ENCODE measurements at regions not wholly inside any gene's neighbourhood (a gene's known extent, or its start where the extent isn't known, plus 50 kb on each side); places are given as distances from the start of the nearest gene placed in this dataset.

GRCh38 chr6:119829006-119829405 lies 479.4 kb upstream of the MAN1A1 start:
- DNase-seq (no peak), ATAC-seq (no peak)
- Mint-ChIP-seq H3K9me3 (peaks cover 0 to 3% (median 0%) of the 10 kb centered on the region in 9 donors), H3K36me3 (no peaks in the 10 kb centered on the region), H3K27me3 (peaks cover 4 to 39% (median 6%) of the 10 kb centered on the region in 5 donors), H3K27ac (no peak overlapping the region), H3K4me3 (no peak overlapping the region), H3K4me1 (peaks cover 0 to 5% (median 0%) of the 10 kb centered on the region in 4 donors)
- POLR2A ChIA-PET = no interaction called here

GRCh38 chr6:119821380-119821779 lies 471.8 kb upstream of the MAN1A1 start:
- no peak for ATAC-seq
- Mint-ChIP-seq H3K4me1 (no peaks in the 10 kb centered on the region), H3K27me3 (peaks cover 0 to 3% (median 0%) of the 10 kb centered on the region in 5 donors), H3K4me3 (no peak overlapping the region), H3K36me3 (no peaks in the 10 kb centered on the region), H3K27ac (no peak overlapping the region), H3K9me3 (no peaks in the 10 kb centered on the region)
- DNase-seq = no peak
- POLR2A ChIA-PET = no interaction called here

- Mint-ChIP-seq H3K4me3 (no peak overlapping the region), H3K27ac (no peak overlapping the region), H3K4me1 (no peaks in the 10 kb centered on the region), H3K9me3 (no peaks in the 10 kb centered on the region), H3K36me3 (no peaks in the 10 kb centered on the region), H3K27me3 (no peaks in the 10 kb centered on the region)
- POLR2A ChIA-PET = no interaction called here
- ATAC-seq = no peak
- no peak for DNase-seq
These were observed 469.3 kb upstream of the MAN1A1 start for GRCh38 chr6:119818876-119819275.

GRCh38 chr6:119814609-119815400 lies 465.2 kb upstream of the MAN1A1 start:
- H3K27me3 Mint-ChIP-seq = no peaks in the 10 kb centered on the region
- no peak overlapping the region for H3K27ac Mint-ChIP-seq
- no peak overlapping the region for H3K4me3 Mint-ChIP-seq

GRCh38 chr6:119802464-119802863 lies 452.9 kb upstream of the MAN1A1 start:
- Mint-ChIP-seq H3K36me3 (no peaks in the 10 kb centered on the region), H3K4me3 (no peak overlapping the region), H3K27me3 (peaks cover 0 to 7% (median 2%) of the 10 kb centered on the region in 5 donors), H3K27ac (no peak overlapping the region), H3K9me3 (no peaks in the 10 kb centered on the region), H3K4me1 (no peaks in the 10 kb centered on the region)
- DNase-seq = no peak
- POLR2A ChIA-PET = no interaction called here
- no peak for ATAC-seq

More at GRCh38 chr6:119814609-119815400, 465.2 kb upstream of the MAN1A1 start:
- DNase-seq = no peak
- Mint-ChIP-seq H3K4me1 (no peaks in the 10 kb centered on the region), H3K9me3 (no peaks in the 10 kb centered on the region), H3K36me3 (no peaks in the 10 kb centered on the region)
- no peak for ATAC-seq
- POLR2A ChIA-PET = no interaction called here

- Mint-ChIP-seq H3K27me3 (peaks cover 0 to 7% (median 2%) of the 10 kb centered on the region in 5 donors), H3K27ac (no peak overlapping the region), H3K4me3 (no peak overlapping the region), H3K36me3 (no peaks in the 10 kb centered on the region), H3K4me1 (no peaks in the 10 kb centered on the region), H3K9me3 (no peaks in the 10 kb centered on the region)
- DNase-seq (no peak), ATAC-seq (no peak)
- POLR2A ChIA-PET = no interaction called here
These were observed 451.5 kb upstream of the MAN1A1 start for GRCh38 chr6:119801056-119801455.

GRCh38 chr6:119800526-119800925 lies 451.0 kb upstream of the MAN1A1 start:
- DNase-seq (no peak), ATAC-seq (no peak)
- Mint-ChIP-seq H3K36me3 (no peaks in the 10 kb centered on the region), H3K4me1 (no peaks in the 10 kb centered on the region), H3K27ac (no peak overlapping the region), H3K4me3 (no peak overlapping the region), H3K27me3 (peaks cover 0 to 7% (median 2%) of the 10 kb centered on the region in 5 donors), H3K9me3 (no peaks in the 10 kb centered on the region)
- POLR2A ChIA-PET = no interaction called here

- H3K36me3 Mint-ChIP-seq = no peaks in the 10 kb centered on the region
- H3K9me3 Mint-ChIP-seq = no peaks in the 10 kb centered on the region
- no peaks in the 10 kb centered on the region for H3K4me1 Mint-ChIP-seq
- ATAC-seq = no peak
- DNase-seq = no peak
- POLR2A ChIA-PET = no interaction called here
- H3K27ac Mint-ChIP-seq = no peak overlapping the region
- H3K4me3 Mint-ChIP-seq = no peak overlapping the region
- peaks cover 0 to 3% (median 0%) of the 10 kb centered on the region in 5 donors for H3K27me3 Mint-ChIP-seq
These were observed 450.3 kb upstream of the MAN1A1 start for GRCh38 chr6:119799596-119800509.

GRCh38 chr6:119791736-119792135 lies 442.2 kb upstream of the MAN1A1 start:
- H3K4me3 Mint-ChIP-seq = no peak overlapping the region
- no peaks in the 10 kb centered on the region for H3K9me3 Mint-ChIP-seq
- POLR2A ChIA-PET = no interaction called here
- ATAC-seq (no peak), DNase-seq (no peak)
- no peaks in the 10 kb centered on the region for H3K36me3 Mint-ChIP-seq
- H3K4me1 Mint-ChIP-seq = no peaks in the 10 kb centered on the region
- H3K27ac Mint-ChIP-seq = no peak overlapping the region
- peaks cover 0 to 2% (median 0%) of the 10 kb centered on the region in 5 donors for H3K27me3 Mint-ChIP-seq

GRCh38 chr6:119781365-119781764 lies 431.8 kb upstream of the MAN1A1 start:
- POLR2A ChIA-PET = no interaction called here
- Mint-ChIP-seq H3K36me3 (no peaks in the 10 kb centered on the region), H3K4me3 (no peak overlapping the region), H3K4me1 (no peaks in the 10 kb centered on the region), H3K27me3 (peaks cover 3 to 9% (median 4%) of the 10 kb centered on the region in 5 donors), H3K9me3 (peaks cover 0 to 9% (median 0%) of the 10 kb centered on the region in 9 donors), H3K27ac (no peak overlapping the region)
- DNase-seq = no peak
- ATAC-seq = no peak

- Mint-ChIP-seq H3K9me3 (peaks cover 0 to 13% (median 8%) of the 10 kb centered on the region in 9 donors), H3K36me3 (peaks cover 0 to 3% (median 0%) of the 10 kb centered on the region in 3 donors), H3K4me3 (no peak overlapping the region), H3K27me3 (peaks cover 3 to 19% (median 8%) of the 10 kb centered on the region in 5 donors), H3K4me1 (peaks cover 0 to 13% (median 0%) of the 10 kb centered on the region in 4 donors), H3K27ac (no peak overlapping the region)
- DNase-seq (no peak), ATAC-seq (no peak)
- POLR2A ChIA-PET = no interaction called here
These were observed 418.6 kb upstream of the MAN1A1 start for GRCh38 chr6:119768201-119768600.

- Mint-ChIP-seq H3K27ac (no peak overlapping the region), H3K27me3 (peaks cover 3 to 14% (median 7%) of the 10 kb centered on the region in 5 donors), H3K4me3 (no peak overlapping the region), H3K4me1 (peaks cover 0 to 13% (median 0%) of the 10 kb centered on the region in 4 donors), H3K36me3 (no peaks in the 10 kb centered on the region), H3K9me3 (peaks cover 0 to 4% (median 0%) of the 10 kb centered on the region in 9 donors)
- POLR2A ChIA-PET = no interaction called here
- no peak for ATAC-seq
- no peak for DNase-seq
These were observed 415.5 kb upstream of the MAN1A1 start for GRCh38 chr6:119764927-119765681.
